Neural cell (in vitro differentiated cells): ENCODE measurements at regions not wholly inside any gene's neighbourhood (a gene's known extent, or its start where the extent isn't known, plus 50 kb on each side); places are given as distances from the start of the nearest gene placed in this dataset.

Experiments
- EP300 ChIP-seq: fragments of 450-650 bp; conservative IDR thresholded peaks from 2 replicates; pipeline ENCODE4 v1.6.1; 2014; ENCODE audit warnings: antibody characterized with exemption, mild to moderate bottlenecking, moderate library complexity; ENCODE audit not compliant: poor library complexity, severe bottlenecking
- EZH2 ChIP-seq: fragments of 200-600, 300-800 bp; shearing (Covaris generic), sonication (generic); IDR thresholded peaks from 2 replicates; pipeline ENCODE4 v1.6.1; 2014; ENCODE audit warnings: antibody characterized with exemption, low read length, borderline replicate concordance, mild to moderate bottlenecking; ENCODE audit not compliant: insufficient read depth, poor library complexity, severe bottlenecking
- MXI1 ChIP-seq: fragments of 450-650 bp; conservative IDR thresholded peaks from 2 replicates; pipeline ENCODE4 v1.6.1; 2014; ENCODE audit warnings: antibody characterized with exemption, mild to moderate bottlenecking; ENCODE audit not compliant: poor library complexity, severe bottlenecking
- POLR2AphosphoS5 ChIP-seq: IDR thresholded peaks from 2 replicates; pipeline ENCODE4 v1.6.1; 2012
- SMC3 ChIP-seq: fragments of 450-650 bp; conservative IDR thresholded peaks from 2 replicates; pipeline ENCODE4 v1.6.1; 2014; ENCODE audit warnings: antibody characterized with exemption, mild to moderate bottlenecking, moderate library complexity; ENCODE audit not compliant: poor library complexity
- TAF1 ChIP-seq: IDR thresholded peaks from 2 replicates; pipeline ENCODE4 v1.6.1; 2012; ENCODE audit warnings: low read depth
- TF ChIP-seq, protein P1 (sequence below): fragments of 450-650 bp; IDR thresholded peaks from 2 replicates; pipeline ENCODE4 v1.5.1; 2014; ENCODE audit warnings: antibody characterized with exemption, mild to moderate bottlenecking, moderate library complexity; ENCODE audit not compliant: poor library complexity, severe bottlenecking
- TF ChIP-seq, protein P2 (sequence below): IDR thresholded peaks from 2 replicates; pipeline ENCODE4 v1.6.1; 2012; ENCODE audit warnings: borderline replicate concordance

DNA sequence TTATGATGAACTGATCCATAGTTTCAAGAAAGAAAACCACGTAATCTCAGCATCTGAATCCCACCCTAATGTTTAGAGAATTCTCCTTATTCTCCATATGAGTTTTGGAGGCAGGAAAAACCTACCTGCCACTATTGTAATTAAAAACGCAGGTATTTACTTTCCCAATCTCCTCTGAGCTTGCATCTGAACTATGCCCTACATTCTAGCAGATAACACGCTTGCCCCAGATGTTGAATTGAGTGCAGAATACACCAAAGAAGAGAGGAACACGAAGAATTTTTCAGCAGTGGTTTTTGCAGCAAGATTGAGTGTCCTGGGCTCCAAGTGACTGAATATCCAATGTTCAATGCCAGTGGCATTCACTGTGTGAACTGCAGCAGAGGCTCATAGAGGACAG lies 182.4 kb downstream of the COX18 start:
- TF ChIP-seq EZH2 (no peak), POLR2AphosphoS5 (no peak), SMC3 (no peak), MXI1 (no peak), TAF1 (no peak), EP300 (no peak)
- TF ChIP-seq, protein P1, sequence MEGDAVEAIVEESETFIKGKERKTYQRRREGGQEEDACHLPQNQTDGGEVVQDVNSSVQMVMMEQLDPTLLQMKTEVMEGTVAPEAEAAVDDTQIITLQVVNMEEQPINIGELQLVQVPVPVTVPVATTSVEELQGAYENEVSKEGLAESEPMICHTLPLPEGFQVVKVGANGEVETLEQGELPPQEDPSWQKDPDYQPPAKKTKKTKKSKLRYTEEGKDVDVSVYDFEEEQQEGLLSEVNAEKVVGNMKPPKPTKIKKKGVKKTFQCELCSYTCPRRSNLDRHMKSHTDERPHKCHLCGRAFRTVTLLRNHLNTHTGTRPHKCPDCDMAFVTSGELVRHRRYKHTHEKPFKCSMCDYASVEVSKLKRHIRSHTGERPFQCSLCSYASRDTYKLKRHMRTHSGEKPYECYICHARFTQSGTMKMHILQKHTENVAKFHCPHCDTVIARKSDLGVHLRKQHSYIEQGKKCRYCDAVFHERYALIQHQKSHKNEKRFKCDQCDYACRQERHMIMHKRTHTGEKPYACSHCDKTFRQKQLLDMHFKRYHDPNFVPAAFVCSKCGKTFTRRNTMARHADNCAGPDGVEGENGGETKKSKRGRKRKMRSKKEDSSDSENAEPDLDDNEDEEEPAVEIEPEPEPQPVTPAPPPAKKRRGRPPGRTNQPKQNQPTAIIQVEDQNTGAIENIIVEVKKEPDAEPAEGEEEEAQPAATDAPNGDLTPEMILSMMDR: no peak
- TF ChIP-seq, protein P2, sequence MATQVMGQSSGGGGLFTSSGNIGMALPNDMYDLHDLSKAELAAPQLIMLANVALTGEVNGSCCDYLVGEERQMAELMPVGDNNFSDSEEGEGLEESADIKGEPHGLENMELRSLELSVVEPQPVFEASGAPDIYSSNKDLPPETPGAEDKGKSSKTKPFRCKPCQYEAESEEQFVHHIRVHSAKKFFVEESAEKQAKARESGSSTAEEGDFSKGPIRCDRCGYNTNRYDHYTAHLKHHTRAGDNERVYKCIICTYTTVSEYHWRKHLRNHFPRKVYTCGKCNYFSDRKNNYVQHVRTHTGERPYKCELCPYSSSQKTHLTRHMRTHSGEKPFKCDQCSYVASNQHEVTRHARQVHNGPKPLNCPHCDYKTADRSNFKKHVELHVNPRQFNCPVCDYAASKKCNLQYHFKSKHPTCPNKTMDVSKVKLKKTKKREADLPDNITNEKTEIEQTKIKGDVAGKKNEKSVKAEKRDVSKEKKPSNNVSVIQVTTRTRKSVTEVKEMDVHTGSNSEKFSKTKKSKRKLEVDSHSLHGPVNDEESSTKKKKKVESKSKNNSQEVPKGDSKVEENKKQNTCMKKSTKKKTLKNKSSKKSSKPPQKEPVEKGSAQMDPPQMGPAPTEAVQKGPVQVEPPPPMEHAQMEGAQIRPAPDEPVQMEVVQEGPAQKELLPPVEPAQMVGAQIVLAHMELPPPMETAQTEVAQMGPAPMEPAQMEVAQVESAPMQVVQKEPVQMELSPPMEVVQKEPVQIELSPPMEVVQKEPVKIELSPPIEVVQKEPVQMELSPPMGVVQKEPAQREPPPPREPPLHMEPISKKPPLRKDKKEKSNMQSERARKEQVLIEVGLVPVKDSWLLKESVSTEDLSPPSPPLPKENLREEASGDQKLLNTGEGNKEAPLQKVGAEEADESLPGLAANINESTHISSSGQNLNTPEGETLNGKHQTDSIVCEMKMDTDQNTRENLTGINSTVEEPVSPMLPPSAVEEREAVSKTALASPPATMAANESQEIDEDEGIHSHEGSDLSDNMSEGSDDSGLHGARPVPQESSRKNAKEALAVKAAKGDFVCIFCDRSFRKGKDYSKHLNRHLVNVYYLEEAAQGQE: no peak
